Esophagus muscularis mucosa (tissue), 4 donors: ENCODE measurements at regions not wholly inside any gene's neighbourhood (a gene's known extent, or its start where the extent isn't known, plus 50 kb on each side); places are given as distances from the start of the nearest gene placed in this dataset.

Source experiments
- DNase-seq: peaks from one replicate; pipeline ENCODE4 v3.0.0-alpha.2; 2017; ENCODE audit errors: extremely low spot score
- H3K27ac ChIP-seq, 4 donors: fragments of 200-600 bp; sonication (generic); replicated peaks in 1 of 4; 1 replicate in 3 of 4; 2 replicates in 1 of 4; pipeline ENCODE4 v1.5.1; 2016 to 2019; ENCODE audit warnings: mild to moderate bottlenecking in 1 of 4
- H3K27me3 ChIP-seq, 4 donors: fragments of 200-600 bp; sonication (generic); one replicate each; pipeline versions ENCODE4 v1.5.1 to v1.6.0; 2016 to 2019
- H3K36me3 ChIP-seq, 4 donors: fragments of 200-600 bp; sonication (generic); one replicate each; pipeline ENCODE4 v1.5.1; 2016 to 2019
- H3K4me1 ChIP-seq, 4 donors: fragments of 200-600 bp; sonication (generic); one replicate each; pipeline ENCODE4 v1.5.1; 2016 to 2019
- H3K4me3 ChIP-seq, 4 donors: fragments of 200-600 bp; sonication (generic); 1 replicate in 2 of 4; 2 replicates in 2 of 4; pipeline ENCODE4 v1.5.1; 2016 to 2019; ENCODE audit warnings: mild to moderate bottlenecking in 4 of 4, moderate library complexity in 1 of 4
- H3K9me3 ChIP-seq, 4 donors: fragments of 200-600 bp; sonication (generic); 1 replicate in 3 of 4; 2 replicates in 1 of 4; pipeline ENCODE4 v1.5.1; 2016 to 2019
- CTCF ChIP-seq, 3 experiments: fragments of 200-600 bp in 2 of 3; fragments of 450-650 bp in 1 of 3; sonication (generic) in 2 of 3; IDR thresholded peaks; one replicate each; pipeline ENCODE4 v1.5.1; 2017 to 2019; ENCODE audit warnings: antibody characterized with exemption in 3 of 3, mild to moderate bottlenecking in 2 of 3, moderate library complexity in 1 of 3
- EP300 ChIP-seq: sonication (generic); formaldehyde crosslinking; IDR thresholded peaks from one replicate; pipeline ENCODE4 v1.6.1; 2017; ENCODE audit warnings: antibody characterized with exemption
- POLR2A ChIP-seq: fragments of 450-650 bp; IDR thresholded peaks from one replicate; pipeline ENCODE4 v1.6.1; 2017; ENCODE audit warnings: antibody characterized with exemption, moderate library complexity, mild to moderate bottlenecking, low read depth
- POLR2AphosphoS5 ChIP-seq, 2 donors: sonication (generic); formaldehyde crosslinking; IDR thresholded peaks; one replicate each; pipeline ENCODE4 v1.6.1; 2017; ENCODE audit warnings: antibody characterized with exemption in 2 of 2
- WGBS: methylation state at CpG from one replicate; pipeline ENCODE4 v1.1.5; 2018; 5-methylcytosine and 5-hydroxymethylcytosine counted together
- intact Hi-C: fragments of 100-400 bp; cut with DNase I; formaldehyde crosslinking; loops from one replicate; pipeline ENCODE4 v1.15.1; 2023

- Histone ChIP-seq H3K27me3 (peaks cover 0 to 27% (median 2%) of the 10 kb centered on the region in 4 donors), H3K4me3 (no peak overlapping the region), H3K9me3 (peaks cover 0 to 22% (median 9%) of the 10 kb centered on the region in 4 donors), H3K4me1 (no peaks in the 10 kb centered on the region), H3K27ac (no peak overlapping the region), H3K36me3 (no peaks in the 10 kb centered on the region)
- TF ChIP-seq CTCF (IDR thresholded peaks at IDR 0.05) = no peak
- TF ChIP-seq POLR2AphosphoS5 (IDR thresholded peaks at IDR 0.05) = no peak
- intact Hi-C loops = no loop called here
- no peak for DNase-seq
- 78% methylated on average over 11 of the region's 11 CpGs for WGBS
These were observed 89.1 kb upstream of the VSTM2B start for GRCh38 chr19:29436591-29437103.

GRCh38 chr19:29439021-29439420 lies 86.8 kb upstream of the VSTM2B start:
- TF ChIP-seq EP300 = no peak
- intact Hi-C loops = no loop called here
- Histone ChIP-seq H3K9me3 (peaks cover 0 to 23% (median 9%) of the 10 kb centered on the region in 4 donors), H3K4me1 (no peaks in the 10 kb centered on the region), H3K4me3 (no peak overlapping the region), H3K27me3 (peaks cover 0 to 20% (median 0%) of the 10 kb centered on the region in 4 donors), H3K36me3 (no peaks in the 10 kb centered on the region), H3K27ac (no peak overlapping the region)
- no peak for DNase-seq

GRCh38 chr19:29439688-29440550 lies 85.9 kb upstream of the VSTM2B start:
- Histone ChIP-seq H3K27ac (no peak overlapping the region), H3K4me3 (no peak overlapping the region), H3K4me1 (no peaks in the 10 kb centered on the region), H3K9me3 (peaks cover 0 to 23% (median 9%) of the 10 kb centered on the region in 4 donors), H3K36me3 (no peaks in the 10 kb centered on the region), H3K27me3 (peaks cover 0 to 15% (median 0%) of the 10 kb centered on the region in 4 donors)
- DNase-seq = no peak
- TF ChIP-seq POLR2A (no peak), CTCF (IDR thresholded peaks at IDR 0.05) (no peak), EP300 (no peak), POLR2AphosphoS5 (IDR thresholded peaks at IDR 0.05) (no peak)
- 76% methylated on average over 5 of the region's 34 CpGs for WGBS
- intact Hi-C loops = no loop called here

- Histone ChIP-seq H3K4me3 (no peak overlapping the region), H3K36me3 (no peaks in the 10 kb centered on the region), H3K9me3 (peaks cover 0 to 23% (median 9%) of the 10 kb centered on the region in 4 donors), H3K4me1 (no peaks in the 10 kb centered on the region), H3K27ac (no peak overlapping the region), H3K27me3 (peaks cover 0 to 19% (median 0%) of the 10 kb centered on the region in 4 donors)
- WGBS = 83% methylated on average over 6 of the region's 7 CpGs
- no peak for TF ChIP-seq EP300
- TF ChIP-seq POLR2AphosphoS5 (IDR thresholded peaks at IDR 0.05) = no peak
- no peak for TF ChIP-seq POLR2A
- no peak for TF ChIP-seq CTCF (IDR thresholded peaks at IDR 0.05)
- intact Hi-C loops = no loop called here
- DNase-seq = no peak
These were observed 83.7 kb upstream of the VSTM2B start for GRCh38 chr19:29442094-29442493.

GRCh38 chr19:29442910-29443309 lies 82.9 kb upstream of the VSTM2B start:
- WGBS = 83% methylated on average over 2 of the region's 5 CpGs
- Histone ChIP-seq H3K4me3 (no peak overlapping the region), H3K27ac (no peak overlapping the region), H3K36me3 (no peaks in the 10 kb centered on the region), H3K27me3 (peaks cover 0 to 16% (median 0%) of the 10 kb centered on the region in 4 donors), H3K4me1 (no peaks in the 10 kb centered on the region), H3K9me3 (peaks cover 0 to 23% (median 9%) of the 10 kb centered on the region in 4 donors)
- DNase-seq = no peak
- TF ChIP-seq POLR2A (no peak), EP300 (no peak), CTCF (IDR thresholded peaks at IDR 0.05) (no peak)
- intact Hi-C loops = no loop called here
